ENCODE measurements at regions not wholly inside any gene's neighbourhood (a gene's known extent, or its start where the extent isn't known, plus 50 kb on each side); places are given as distances from the start of the nearest gene placed in this dataset.

DNA sequence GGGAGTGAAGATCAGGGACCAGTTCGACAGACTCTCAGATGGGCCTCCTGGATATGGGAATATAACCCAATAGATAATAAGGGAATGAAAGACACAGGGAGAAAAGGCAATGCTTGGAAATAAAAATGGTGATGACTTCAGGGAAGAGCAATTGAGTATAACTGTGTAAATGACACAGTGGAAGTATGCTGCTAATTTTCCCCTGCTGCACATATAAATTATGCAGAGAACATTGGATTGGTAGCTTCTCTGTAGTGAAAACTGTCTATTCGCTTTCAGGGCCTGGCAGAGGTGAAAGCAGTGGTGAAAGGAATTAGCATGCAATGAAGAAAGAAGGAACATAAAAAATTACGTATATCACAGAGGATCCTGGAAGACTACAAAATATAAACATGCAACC is 398.2 kb upstream of the CDH2 start:
- intact Hi-C loops (cut with micrococcal nuclease) = no loop called here
- DNase-seq = no peak

DNA sequence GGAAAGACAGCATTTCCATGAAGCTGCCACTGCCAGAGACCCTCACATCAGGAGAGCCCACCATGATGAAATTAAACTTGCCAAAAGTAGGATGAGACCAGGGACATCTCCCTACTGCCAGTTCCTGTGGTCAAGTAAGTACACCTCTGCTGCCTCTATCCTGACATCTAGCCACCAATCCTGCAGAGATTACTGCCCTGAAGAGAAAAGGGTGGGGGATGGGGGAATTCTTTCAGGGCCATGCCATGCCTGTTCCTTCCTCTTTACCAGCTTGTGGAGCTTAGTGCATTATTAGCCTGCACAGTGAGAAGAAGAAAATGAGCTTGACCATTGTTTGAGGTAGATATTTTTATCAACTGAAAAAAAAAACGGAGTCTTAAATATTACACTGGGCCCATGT is 397.2 kb upstream of the CDH2 start:
- no peak for DNase-seq
- Mint-ChIP-seq H3K36me3 (ENCODE audit: low read depth) (no peaks in the 10 kb centered on the region), H3K4me1 (ENCODE audit: low read depth) (no peaks in the 10 kb centered on the region), H3K9me3 (peaks cover 8% of the 10 kb centered on the region), H3K27me3 (ENCODE audit: low read depth) (no peaks in the 10 kb centered on the region), H3K4me3 (no peak overlapping the region), H3K27ac (no peak overlapping the region)
- intact Hi-C loops (cut with micrococcal nuclease) = no loop called here
- CTCF ChIA-PET = no interaction called here

More for the DNA sequence above, 398.2 kb upstream of the CDH2 start:
- Mint-ChIP-seq H3K36me3 (ENCODE audit: low read depth) (no peaks in the 10 kb centered on the region), H3K27me3 (ENCODE audit: low read depth) (no peaks in the 10 kb centered on the region), H3K4me1 (ENCODE audit: low read depth) (no peaks in the 10 kb centered on the region), H3K4me3 (no peak overlapping the region), H3K9me3 (peaks cover 10% of the 10 kb centered on the region), H3K27ac (no peak overlapping the region)
- CTCF ChIA-PET = interaction anchor here (0.6 kb wide), 1 partner anchor 1683 kb away, joined by 3 read pairs; no protein-coding TSS in a partner anchor

DNA sequence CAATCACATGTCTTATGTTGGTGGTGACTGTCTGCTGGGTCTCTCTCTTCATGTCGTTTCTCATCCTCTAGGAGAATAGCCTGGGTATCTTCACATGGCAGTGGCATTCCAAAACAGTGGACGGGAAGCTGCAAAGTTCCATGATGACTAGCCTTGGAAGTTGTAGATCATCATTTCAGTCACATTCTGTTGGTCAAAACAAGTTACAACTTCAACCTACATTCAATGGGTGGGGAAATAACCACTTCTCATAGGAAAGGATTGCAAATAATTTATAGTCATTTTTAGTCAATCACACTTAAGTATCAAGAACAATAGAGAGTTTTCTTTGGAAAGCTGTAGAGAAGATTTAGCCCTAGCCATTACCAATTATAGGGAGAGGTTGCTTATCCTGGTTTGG is 395.0 kb upstream of the CDH2 start:
- Mint-ChIP-seq H3K27me3 (ENCODE audit: low read depth) (no peaks in the 10 kb centered on the region), H3K27ac (no peak overlapping the region), H3K9me3 (peaks cover 7% of the 10 kb centered on the region), H3K4me3 (no peak overlapping the region), H3K36me3 (ENCODE audit: low read depth) (no peaks in the 10 kb centered on the region), H3K4me1 (ENCODE audit: low read depth) (no peaks in the 10 kb centered on the region)
- DNase-seq = no peak
- intact Hi-C loops (cut with micrococcal nuclease) = no loop called here
- CTCF ChIA-PET = no interaction called here

DNA sequence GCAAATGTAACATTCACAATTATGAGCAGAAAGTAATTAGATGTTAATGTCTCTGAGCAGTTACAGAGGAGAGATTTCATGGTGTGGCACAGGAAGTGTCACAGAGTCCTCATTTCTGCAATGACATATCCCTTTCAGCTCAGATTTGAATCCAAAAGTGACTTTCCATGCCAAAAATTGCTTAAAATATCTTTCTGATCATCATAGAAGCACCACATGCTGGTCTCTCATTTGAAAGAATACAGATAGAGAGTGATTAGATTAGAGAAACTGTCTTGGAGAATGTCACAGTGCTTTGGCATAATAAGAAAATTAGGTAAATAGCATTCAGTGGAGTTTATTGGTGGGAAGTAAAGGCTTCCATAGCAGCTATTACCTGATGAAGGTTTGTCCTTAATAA is 383.4 kb upstream of the CDH2 start:
- no peak for DNase-seq
- H3K27ac Mint-ChIP-seq = no peak overlapping the region
- H3K36me3 Mint-ChIP-seq (ENCODE audit: low read depth) = no peaks in the 10 kb centered on the region
- no peaks in the 10 kb centered on the region for H3K27me3 Mint-ChIP-seq (ENCODE audit: low read depth)
- H3K4me3 Mint-ChIP-seq = no peak overlapping the region
- CTCF ChIA-PET = no interaction called here
- intact Hi-C loops (cut with micrococcal nuclease) = no loop called here
- no peaks in the 10 kb centered on the region for H3K4me1 Mint-ChIP-seq (ENCODE audit: low read depth)
- peaks cover 8% of the 10 kb centered on the region for H3K9me3 Mint-ChIP-seq

DNA sequence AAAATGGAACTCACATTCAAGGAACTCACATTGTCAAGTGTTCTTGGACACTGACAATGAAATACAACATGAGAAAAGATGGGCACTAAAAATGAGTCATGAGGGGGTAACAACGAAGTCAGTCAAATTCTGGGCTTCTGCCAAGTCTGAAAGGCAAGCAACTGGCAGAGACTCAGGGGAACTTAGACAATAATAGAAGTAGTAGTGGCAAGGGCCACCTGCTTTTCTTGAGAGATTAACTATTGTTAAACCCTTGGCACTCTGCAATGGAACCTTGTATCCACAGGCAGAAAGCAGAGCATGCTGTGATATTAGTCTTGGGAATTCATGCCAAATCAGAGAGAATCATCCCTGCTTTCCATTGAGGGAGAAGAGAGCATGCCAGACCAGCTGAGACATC is 382.6 kb upstream of the CDH2 start:
- no peaks in the 10 kb centered on the region for H3K36me3 Mint-ChIP-seq (ENCODE audit: low read depth)
- H3K4me1 Mint-ChIP-seq (ENCODE audit: low read depth) = no peaks in the 10 kb centered on the region
- no peak for DNase-seq
- no peak overlapping the region for H3K4me3 Mint-ChIP-seq
- H3K27me3 Mint-ChIP-seq (ENCODE audit: low read depth) = no peaks in the 10 kb centered on the region
- CTCF ChIA-PET = no interaction called here
- no peak overlapping the region for H3K27ac Mint-ChIP-seq
- intact Hi-C loops (cut with micrococcal nuclease) = no loop called here
- peaks cover 8% of the 10 kb centered on the region for H3K9me3 Mint-ChIP-seq

DNA sequence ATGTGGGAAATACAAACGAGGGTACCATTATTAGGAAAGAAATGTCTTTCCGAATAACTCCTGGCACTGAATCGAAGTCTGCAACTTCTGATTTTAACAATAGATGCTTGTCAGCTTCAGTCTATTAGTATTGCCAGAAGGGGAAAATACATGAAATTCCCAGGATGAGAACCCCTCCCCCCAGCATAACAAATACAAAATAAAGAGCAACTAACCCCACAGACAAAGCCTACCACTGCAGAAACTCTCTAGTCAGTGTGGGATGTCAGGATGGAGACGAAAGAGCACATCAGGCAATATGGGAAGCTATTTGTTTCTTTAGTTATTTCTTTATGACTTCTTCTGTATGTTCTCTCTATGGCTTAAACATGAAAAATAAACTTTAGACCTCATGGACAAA is 365.0 kb upstream of the CDH2 start:
- H3K4me3 Mint-ChIP-seq = no peak overlapping the region
- no peaks in the 10 kb centered on the region for H3K27me3 Mint-ChIP-seq (ENCODE audit: low read depth)
- no peaks in the 10 kb centered on the region for H3K36me3 Mint-ChIP-seq (ENCODE audit: low read depth)
- CTCF ChIA-PET = no interaction called here
- intact Hi-C loops (cut with micrococcal nuclease) = no loop called here
- DNase-seq = no peak
- peaks cover 18% of the 10 kb centered on the region for H3K9me3 Mint-ChIP-seq
- no peak overlapping the region for H3K27ac Mint-ChIP-seq
- no peaks in the 10 kb centered on the region for H3K4me1 Mint-ChIP-seq (ENCODE audit: low read depth)

DNA sequence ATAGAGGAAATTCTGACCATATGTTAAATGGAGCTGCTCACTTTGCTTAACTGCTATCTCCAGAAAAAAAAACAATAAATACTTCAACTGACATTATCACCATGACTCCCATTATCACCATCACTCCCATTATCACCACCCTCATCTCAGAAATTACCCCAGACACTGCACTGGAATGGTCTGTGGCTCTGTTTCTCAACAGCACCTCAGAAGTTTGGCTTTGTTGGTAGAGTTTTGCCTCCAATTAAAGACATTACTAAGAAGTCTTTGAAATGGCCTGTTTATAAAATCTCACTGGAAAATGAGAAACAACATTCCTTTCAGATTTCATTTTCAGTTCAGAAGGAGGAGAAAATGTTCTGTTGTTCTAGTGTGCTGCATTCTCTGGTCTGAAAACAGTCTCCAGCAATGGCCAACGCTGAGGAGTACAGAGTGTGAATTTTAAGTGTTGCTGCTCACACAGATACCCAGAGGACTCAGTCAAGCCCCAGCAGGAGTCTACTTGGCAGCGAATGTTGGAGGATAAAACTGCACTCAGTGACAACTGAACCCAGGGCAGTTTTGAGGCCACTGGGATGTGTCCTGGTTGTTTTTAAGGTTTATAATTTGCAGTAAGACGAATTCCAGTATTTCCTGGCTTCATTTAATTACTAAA is 364.5 kb upstream of the CDH2 start:
- H3K4me1 Mint-ChIP-seq (ENCODE audit: low read depth) = no peaks in the 10 kb centered on the region
- H3K36me3 Mint-ChIP-seq (ENCODE audit: low read depth) = no peaks in the 10 kb centered on the region
- peaks cover 18% of the 10 kb centered on the region for H3K9me3 Mint-ChIP-seq
- CTCF ChIA-PET = no interaction called here
- H3K27me3 Mint-ChIP-seq (ENCODE audit: low read depth) = no peaks in the 10 kb centered on the region
- H3K27ac Mint-ChIP-seq = no peak overlapping the region
- intact Hi-C loops (cut with micrococcal nuclease) = no loop called here
- DNase-seq = no peak
- H3K4me3 Mint-ChIP-seq = no peak overlapping the region

DNA sequence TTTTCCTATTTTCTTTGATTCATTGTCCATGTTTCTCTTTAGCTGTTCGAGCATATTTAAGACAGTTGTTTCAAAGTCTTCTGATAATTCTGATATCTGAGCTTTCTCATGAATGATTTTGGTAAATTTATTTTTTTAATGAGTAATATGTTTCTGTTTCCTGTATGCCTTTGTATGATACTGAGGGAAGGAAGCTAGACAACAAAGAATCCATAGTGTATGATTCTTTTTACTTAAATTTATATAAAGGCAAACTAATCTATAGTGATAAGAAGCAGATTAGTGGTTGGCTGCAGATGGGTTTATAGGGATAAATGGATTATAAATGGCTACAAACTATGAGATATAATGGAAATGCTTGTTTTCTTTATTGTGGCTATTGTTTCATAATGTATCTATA is 352.7 kb upstream of the CDH2 start:
- no peak for DNase-seq
- Mint-ChIP-seq H3K9me3 (peaks cover 3% of the 10 kb centered on the region), H3K27ac (no peak overlapping the region), H3K36me3 (ENCODE audit: low read depth) (no peaks in the 10 kb centered on the region), H3K4me3 (no peak overlapping the region), H3K27me3 (ENCODE audit: low read depth) (no peaks in the 10 kb centered on the region), H3K4me1 (ENCODE audit: low read depth) (no peaks in the 10 kb centered on the region)
- CTCF ChIA-PET = no interaction called here
- intact Hi-C loops (cut with micrococcal nuclease) = no loop called here

DNA sequence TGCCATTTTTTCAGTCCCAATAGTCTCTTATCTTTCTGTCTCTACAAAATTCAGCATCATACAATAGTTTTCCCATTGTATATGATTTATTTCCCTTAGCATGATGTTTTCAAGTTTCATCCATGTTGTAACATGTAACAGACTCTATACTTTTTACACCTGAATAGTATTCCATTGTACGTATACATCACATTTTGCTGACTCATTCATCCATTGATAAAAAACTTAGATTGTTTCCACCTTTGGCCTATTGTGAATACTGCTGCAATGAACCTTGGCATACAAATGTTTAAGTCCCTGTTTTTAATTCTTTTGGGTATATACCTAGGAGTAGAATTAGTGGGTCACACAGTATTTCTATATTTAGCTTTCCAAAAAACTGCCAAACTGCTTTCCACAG is 349.3 kb upstream of the CDH2 start:
- H3K4me1 Mint-ChIP-seq (ENCODE audit: low read depth) = no peaks in the 10 kb centered on the region
- H3K4me3 Mint-ChIP-seq = no peak overlapping the region
- no peaks in the 10 kb centered on the region for H3K36me3 Mint-ChIP-seq (ENCODE audit: low read depth)
- intact Hi-C loops (cut with micrococcal nuclease) = no loop called here
- H3K27me3 Mint-ChIP-seq (ENCODE audit: low read depth) = no peaks in the 10 kb centered on the region
- DNase-seq = no peak
- no peak overlapping the region for H3K27ac Mint-ChIP-seq
- CTCF ChIA-PET = no interaction called here
- H3K9me3 Mint-ChIP-seq = peaks cover 4% of the 10 kb centered on the region

DNA sequence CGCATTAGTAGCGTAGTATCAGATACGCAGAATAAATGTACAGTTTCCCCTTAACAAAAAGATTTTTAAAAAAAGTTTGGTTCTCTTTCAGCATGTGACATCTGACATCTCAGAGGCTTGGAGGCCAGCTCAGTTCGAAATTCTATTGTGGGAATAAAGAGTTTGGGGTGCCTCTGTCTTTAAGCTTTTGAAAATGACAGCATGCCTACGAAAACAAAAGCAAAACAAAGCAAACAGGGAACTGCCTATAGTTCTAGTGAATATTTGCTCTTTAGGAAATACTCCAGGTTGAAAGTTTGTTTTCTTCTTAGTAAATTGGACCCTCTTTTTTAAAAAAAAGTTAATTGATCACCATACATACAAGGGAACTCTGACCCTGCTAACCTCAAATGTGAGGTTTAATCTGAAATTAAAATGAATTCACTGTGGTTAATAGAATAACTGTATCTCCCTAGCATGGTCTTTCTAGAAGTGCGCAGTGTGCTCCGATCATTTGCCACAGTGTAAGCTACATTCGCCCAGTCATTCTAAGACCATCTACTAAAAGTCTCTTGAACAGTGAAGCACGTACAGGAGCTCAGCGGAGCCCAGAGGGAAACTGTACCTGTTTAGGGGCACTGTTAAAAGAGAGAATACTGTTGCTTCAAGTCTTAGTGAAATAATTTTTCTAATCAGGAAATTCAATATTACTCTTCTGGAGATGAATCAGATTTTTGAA is 347.0 kb upstream of the CDH2 start:
- Mint-ChIP-seq H3K9me3 (peaks cover 9% of the 10 kb centered on the region), H3K36me3 (ENCODE audit: low read depth) (no peaks in the 10 kb centered on the region), H3K4me1 (ENCODE audit: low read depth) (no peaks in the 10 kb centered on the region), H3K27me3 (ENCODE audit: low read depth) (no peaks in the 10 kb centered on the region), H3K4me3 (no peak overlapping the region), H3K27ac (no peak overlapping the region)
- no peak for DNase-seq
- CTCF ChIA-PET = no interaction called here
- intact Hi-C loops (cut with micrococcal nuclease) = no loop called here

DNA sequence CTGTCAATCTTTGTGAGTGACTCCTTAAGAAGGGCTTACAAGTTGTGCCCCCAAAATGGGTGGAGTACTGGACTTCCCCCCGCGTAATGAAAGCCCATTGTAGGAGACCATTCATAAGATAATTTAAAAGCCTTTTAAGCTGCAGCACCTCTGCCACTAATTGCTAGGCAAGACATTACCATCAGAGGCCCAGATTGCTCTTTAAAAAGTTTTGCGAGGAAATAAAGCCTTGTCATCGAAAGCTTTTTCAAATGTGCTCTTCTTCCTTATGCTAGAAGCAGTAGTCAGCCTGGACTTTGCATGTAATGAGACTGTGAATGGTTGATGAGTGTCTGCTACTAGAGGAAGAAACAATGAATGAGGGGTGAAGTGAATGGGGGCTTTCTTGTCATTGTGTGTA is 345.3 kb upstream of the CDH2 start:
- Mint-ChIP-seq H3K4me1 (ENCODE audit: low read depth) (no peaks in the 10 kb centered on the region), H3K27ac (no peak overlapping the region), H3K27me3 (ENCODE audit: low read depth) (no peaks in the 10 kb centered on the region), H3K9me3 (peaks cover 10% of the 10 kb centered on the region), H3K4me3 (no peak overlapping the region), H3K36me3 (ENCODE audit: low read depth) (no peaks in the 10 kb centered on the region)
- CTCF ChIA-PET = no interaction called here
- DNase-seq = no peak
- intact Hi-C loops (cut with micrococcal nuclease) = no loop called here

DNA sequence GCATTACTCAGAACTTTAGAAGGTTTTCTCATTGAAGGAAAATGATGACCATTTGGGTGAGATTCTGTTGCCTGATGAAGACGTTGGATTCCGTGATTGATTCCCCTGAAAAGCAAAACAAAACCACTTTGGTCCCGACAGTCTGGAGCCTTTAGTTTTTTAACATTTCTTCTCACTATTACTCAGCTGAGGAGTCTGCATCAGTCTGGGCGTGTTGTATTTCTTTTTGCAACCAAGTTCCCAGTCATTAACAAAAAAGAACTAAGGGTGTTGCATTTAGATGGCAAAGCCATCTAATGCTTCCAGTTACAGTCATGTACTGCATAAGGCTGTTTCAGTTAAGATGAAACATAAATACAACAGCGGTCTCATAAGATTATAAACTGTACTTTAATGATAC is 343.1 kb upstream of the CDH2 start:
- Mint-ChIP-seq H3K4me3 (no peak overlapping the region), H3K27me3 (ENCODE audit: low read depth) (no peaks in the 10 kb centered on the region), H3K27ac (no peak overlapping the region), H3K9me3 (peaks cover 12% of the 10 kb centered on the region), H3K4me1 (ENCODE audit: low read depth) (no peaks in the 10 kb centered on the region), H3K36me3 (ENCODE audit: low read depth) (no peaks in the 10 kb centered on the region)
- no peak for DNase-seq
- intact Hi-C loops (cut with micrococcal nuclease) = no loop called here
- CTCF ChIA-PET = no interaction called here

DNA sequence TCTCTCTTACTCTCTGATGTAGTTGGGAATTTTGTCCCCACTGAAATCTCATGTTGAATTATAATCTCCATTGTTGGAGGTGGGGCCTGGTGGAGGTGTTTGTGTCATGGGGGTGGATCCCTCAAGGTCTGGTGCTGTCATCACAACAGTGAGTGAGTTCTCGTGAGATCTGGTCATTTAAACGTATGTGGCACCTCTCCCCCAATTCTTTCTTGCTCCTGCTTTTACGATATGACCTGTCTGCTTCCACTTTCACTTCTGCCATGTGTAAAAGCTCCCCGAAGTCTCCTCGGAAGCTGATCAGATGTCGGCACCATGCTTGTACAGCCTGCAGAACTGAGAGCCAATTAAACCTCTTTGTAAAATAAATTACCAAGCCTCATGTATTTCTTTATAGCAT is 337.8 kb upstream of the CDH2 start:
- Mint-ChIP-seq H3K27me3 (ENCODE audit: low read depth) (no peaks in the 10 kb centered on the region), H3K36me3 (ENCODE audit: low read depth) (no peaks in the 10 kb centered on the region), H3K4me1 (ENCODE audit: low read depth) (no peaks in the 10 kb centered on the region), H3K27ac (no peak overlapping the region), H3K9me3 (peaks cover 13% of the 10 kb centered on the region), H3K4me3 (no peak overlapping the region)
- no peak for DNase-seq
- CTCF ChIA-PET = no interaction called here
- intact Hi-C loops (cut with micrococcal nuclease) = no loop called here

Data from activated naive CD4-positive, alpha-beta T cell treated with anti-CD3 and anti-CD28 coated beads for 36 hours (primary cell).